ENCODE measurements at regions not wholly inside any gene's neighbourhood (a gene's known extent, or its start where the extent isn't known, plus 50 kb on each side); places are given as distances from the start of the nearest gene placed in this dataset.
"Not testable (repeated sequence)": the region's sequence is repeated elsewhere in the genome, so short reads cannot be mapped to it uniquely, and the experiment has no call there.

GRCh38 chrX:101823236-101823635 lies 108.6 kb downstream of the ZMAT1 start:
- H3K27me3 Mint-ChIP-seq (ENCODE audit: low read depth, poor library complexity): peaks cover 16% of the 10 kb centered on the region
- TF ChIP-seq, protein P1, sequence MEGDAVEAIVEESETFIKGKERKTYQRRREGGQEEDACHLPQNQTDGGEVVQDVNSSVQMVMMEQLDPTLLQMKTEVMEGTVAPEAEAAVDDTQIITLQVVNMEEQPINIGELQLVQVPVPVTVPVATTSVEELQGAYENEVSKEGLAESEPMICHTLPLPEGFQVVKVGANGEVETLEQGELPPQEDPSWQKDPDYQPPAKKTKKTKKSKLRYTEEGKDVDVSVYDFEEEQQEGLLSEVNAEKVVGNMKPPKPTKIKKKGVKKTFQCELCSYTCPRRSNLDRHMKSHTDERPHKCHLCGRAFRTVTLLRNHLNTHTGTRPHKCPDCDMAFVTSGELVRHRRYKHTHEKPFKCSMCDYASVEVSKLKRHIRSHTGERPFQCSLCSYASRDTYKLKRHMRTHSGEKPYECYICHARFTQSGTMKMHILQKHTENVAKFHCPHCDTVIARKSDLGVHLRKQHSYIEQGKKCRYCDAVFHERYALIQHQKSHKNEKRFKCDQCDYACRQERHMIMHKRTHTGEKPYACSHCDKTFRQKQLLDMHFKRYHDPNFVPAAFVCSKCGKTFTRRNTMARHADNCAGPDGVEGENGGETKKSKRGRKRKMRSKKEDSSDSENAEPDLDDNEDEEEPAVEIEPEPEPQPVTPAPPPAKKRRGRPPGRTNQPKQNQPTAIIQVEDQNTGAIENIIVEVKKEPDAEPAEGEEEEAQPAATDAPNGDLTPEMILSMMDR (IDR thresholded peaks at IDR 0.05): no peak
- peaks cover 63% of the 10 kb centered on the region for H3K9me3 Mint-ChIP-seq
- H3K4me3 Mint-ChIP-seq: no peak overlapping the region
- no peaks in the 10 kb centered on the region for H3K36me3 Mint-ChIP-seq (ENCODE audit: low read depth)
- no peak for DNase-seq
- no peak overlapping the region for H3K27ac Mint-ChIP-seq
- no peaks in the 10 kb centered on the region for H3K4me1 Mint-ChIP-seq

GRCh38 chrX:101817739-101818138 lies 114.1 kb downstream of the ZMAT1 start:
- H3K4me3 Mint-ChIP-seq: not testable (repeated sequence)

DNA sequence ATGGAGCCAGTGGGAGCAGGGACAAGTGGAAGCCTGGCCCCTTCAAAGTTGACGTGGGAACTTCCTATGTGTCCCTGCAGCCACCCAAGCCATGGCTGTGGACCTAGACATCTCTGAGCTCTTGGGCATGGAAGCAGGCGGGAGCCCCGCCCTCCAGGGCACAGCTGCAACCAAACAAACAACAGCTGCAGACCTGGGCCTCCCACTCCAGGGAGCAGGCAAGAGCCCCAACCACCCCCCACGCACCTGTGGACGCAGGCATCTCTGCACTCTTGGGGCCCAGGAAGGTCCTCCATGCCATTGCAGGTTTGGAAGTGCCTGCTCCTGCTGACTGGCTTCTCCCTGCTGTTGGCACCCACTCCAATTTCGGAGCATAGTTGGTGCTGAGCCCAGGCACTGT lies 118.6 kb downstream of the ZMAT1 start:
- TF ChIP-seq, protein P1 (IDR thresholded peaks at IDR 0.05): no peak
- DNase-seq: no peak
- Mint-ChIP-seq H3K36me3 (ENCODE audit: low read depth) (no peaks in the 10 kb centered on the region), H3K27ac (no peak overlapping the region), H3K9me3 (peaks cover 85% of the 10 kb centered on the region), H3K27me3 (ENCODE audit: low read depth, poor library complexity) (peaks cover 6% of the 10 kb centered on the region), H3K4me3 (no peak overlapping the region), H3K4me1 (no peaks in the 10 kb centered on the region)

More at GRCh38 chrX:101817739-101818138, 114.1 kb downstream of the ZMAT1 start:
- H3K36me3 Mint-ChIP-seq (ENCODE audit: low read depth); DNase-seq; H3K27me3 Mint-ChIP-seq (ENCODE audit: low read depth, poor library complexity); H3K4me1 Mint-ChIP-seq; H3K27ac Mint-ChIP-seq: not testable (repeated sequence)
- peaks cover 85% of the 10 kb centered on the region for H3K9me3 Mint-ChIP-seq

GRCh38 chrX:101803451-101803850 lies 128.4 kb downstream of the ZMAT1 start:
- no peaks in the 10 kb centered on the region for H3K27me3 Mint-ChIP-seq (ENCODE audit: low read depth, poor library complexity)
- H3K36me3 Mint-ChIP-seq (ENCODE audit: low read depth): no peaks in the 10 kb centered on the region
- no peak overlapping the region for H3K27ac Mint-ChIP-seq
- H3K4me3 Mint-ChIP-seq: no peak overlapping the region
- TF ChIP-seq, protein P1 (IDR thresholded peaks at IDR 0.05): peak; percentile 37
- H3K4me1 Mint-ChIP-seq: no peaks in the 10 kb centered on the region
- no peak for DNase-seq
- peaks cover 15% of the 10 kb centered on the region for H3K9me3 Mint-ChIP-seq

DNA sequence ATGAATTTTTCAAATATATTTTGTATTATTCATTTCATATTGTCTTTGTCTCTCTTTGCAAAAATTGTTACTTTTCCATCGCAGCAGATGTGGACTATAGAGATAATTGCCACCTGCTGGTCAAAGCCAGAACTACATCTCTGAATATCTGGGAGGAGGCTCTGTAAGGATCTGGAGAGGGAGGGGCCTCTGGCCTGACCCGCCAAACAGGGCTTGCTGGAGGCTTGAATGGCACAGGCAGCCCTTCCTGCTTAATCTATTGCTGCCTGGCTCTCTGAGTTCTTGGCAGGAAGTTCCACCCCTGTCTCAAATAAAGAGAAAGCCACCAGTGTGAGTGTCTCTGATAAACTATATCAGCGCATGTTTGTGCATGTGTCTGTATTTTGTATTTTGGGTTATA lies 132.4 kb downstream of the ZMAT1 start:
- Mint-ChIP-seq H3K4me1 (no peaks in the 10 kb centered on the region), H3K27ac (no peak overlapping the region), H3K27me3 (ENCODE audit: low read depth, poor library complexity) (no peaks in the 10 kb centered on the region), H3K36me3 (ENCODE audit: low read depth) (no peaks in the 10 kb centered on the region), H3K4me3 (peak overlapping the region; percentile 33), H3K9me3 (peaks cover 25% of the 10 kb centered on the region)
- peak; percentile 77 for DNase-seq
- TF ChIP-seq, protein P1 (IDR thresholded peaks at IDR 0.05): peak; percentile 66

- Mint-ChIP-seq H3K27ac (no peak overlapping the region), H3K4me3 (no peak overlapping the region), H3K4me1 (no peaks in the 10 kb centered on the region), H3K27me3 (ENCODE audit: low read depth, poor library complexity) (no peaks in the 10 kb centered on the region), H3K36me3 (ENCODE audit: low read depth) (no peaks in the 10 kb centered on the region), H3K9me3 (peaks cover 24% of the 10 kb centered on the region)
- TF ChIP-seq, protein P1 (IDR thresholded peaks at IDR 0.05): no peak
- no peak for DNase-seq
Measured at GRCh38 chrX:101787934-101788333, 128.3 kb upstream of the ARMCX2 start.
